OCI-M2 (cell line): ENCODE measurements at regions not wholly inside any gene's neighbourhood (a gene's known extent, or its start where the extent isn't known, plus 50 kb on each side); places are given as distances from the start of the nearest gene placed in this dataset.

Source experiments
- DNase-seq: peaks from one replicate; lab custom pipeline; 2025; ENCODE audit not compliant: unreplicated experiment; lab: John Stamatoyannopoulos, UW

DNA sequence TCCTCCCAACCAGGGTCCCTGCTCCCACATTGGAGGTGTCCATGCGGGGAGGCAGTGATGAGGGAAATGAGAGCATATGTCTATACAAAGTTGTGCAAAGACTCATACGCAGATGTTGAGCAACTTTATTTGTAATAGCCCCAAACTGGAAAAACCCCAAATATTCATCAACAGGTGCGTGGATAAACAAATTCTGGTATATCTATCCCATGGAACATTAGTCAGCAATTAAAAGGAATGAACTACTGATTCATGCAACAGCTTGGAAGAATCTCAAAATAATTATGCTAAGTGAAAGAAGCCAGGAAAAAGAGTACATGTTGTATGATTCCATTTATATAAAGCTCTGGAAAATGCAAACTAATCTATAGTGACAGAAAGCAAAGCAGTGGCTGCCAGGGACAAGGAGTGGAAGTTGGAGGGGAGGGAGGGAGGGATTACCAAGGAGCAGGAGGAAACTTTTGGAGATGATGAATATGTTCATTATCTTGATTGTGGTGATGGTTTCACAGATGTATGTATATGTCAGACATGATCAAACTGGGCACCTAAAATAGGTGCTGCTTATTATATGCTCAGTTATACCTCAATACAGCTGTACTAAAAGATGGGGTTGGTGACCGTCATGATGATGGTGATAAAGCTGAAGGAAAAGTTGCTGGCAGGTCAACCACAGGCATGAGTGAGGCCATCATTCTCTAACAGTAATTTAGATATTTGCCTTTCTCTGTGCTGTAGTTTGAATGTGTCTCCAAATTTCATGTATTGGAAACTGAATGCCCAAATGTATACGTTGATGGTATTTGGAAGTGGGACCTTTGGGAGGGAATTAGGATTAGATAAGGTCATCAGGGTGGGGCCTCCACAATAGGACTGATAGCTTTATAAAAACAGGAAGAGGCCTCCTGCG lies 270.9 kb downstream of the CYP26B1 start:
- DNase-seq: no peak

GRCh38 chr2:71872466-71873051 lies 275.1 kb downstream of the CYP26B1 start:
- DNase-seq: no peak

DNA sequence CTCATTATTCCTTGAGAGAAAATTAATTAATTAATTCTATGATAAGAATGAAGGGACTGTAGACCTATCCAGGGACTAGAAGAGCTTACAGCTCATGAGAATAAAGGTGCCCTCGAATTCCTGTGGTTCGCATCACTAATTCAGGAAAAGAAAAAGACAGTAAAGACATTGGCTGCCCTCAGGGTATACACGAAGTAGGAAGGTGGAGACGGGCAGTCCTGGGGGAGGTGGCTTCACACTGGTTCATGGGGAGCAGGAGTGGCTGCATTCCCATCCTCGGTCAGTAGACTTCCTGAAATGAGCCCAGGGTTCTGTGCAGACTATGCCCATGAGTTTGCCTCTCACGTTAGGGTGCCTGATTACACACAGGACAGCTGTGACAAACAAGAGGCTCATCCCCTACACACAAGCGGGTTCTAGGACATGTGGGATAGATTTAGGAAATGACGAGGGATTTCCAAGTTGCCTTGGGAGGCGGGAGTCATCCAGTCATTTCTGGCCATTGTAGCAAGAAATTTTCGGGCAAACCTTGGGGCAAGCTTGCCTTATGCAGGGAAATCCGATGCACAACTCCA lies 282.2 kb downstream of the CYP26B1 start:
- no peak for DNase-seq

GRCh38 chr2:71864085-71864484 lies 283.6 kb downstream of the CYP26B1 start:
- no peak for DNase-seq

DNA sequence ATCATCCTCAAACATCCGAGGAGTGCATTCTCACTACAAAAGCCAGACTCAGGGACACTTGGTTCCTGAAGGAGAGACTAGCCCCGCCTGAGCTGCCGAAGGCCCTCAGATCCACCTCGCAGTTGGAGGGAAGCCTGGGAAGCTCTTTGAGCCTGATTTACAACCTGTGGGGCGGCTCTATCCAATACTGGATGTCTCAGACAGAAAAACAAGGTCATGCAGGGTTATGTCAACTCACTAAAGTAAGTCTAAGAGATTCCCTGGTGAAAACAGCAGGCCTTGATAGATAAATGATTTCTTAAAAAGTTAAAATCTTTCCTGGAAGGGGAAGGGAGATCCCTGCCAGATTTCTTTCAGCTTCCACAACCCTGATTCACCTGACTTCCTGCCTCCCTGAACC lies 284.3 kb downstream of the CYP26B1 start:
- DNase-seq: no peak

DNA sequence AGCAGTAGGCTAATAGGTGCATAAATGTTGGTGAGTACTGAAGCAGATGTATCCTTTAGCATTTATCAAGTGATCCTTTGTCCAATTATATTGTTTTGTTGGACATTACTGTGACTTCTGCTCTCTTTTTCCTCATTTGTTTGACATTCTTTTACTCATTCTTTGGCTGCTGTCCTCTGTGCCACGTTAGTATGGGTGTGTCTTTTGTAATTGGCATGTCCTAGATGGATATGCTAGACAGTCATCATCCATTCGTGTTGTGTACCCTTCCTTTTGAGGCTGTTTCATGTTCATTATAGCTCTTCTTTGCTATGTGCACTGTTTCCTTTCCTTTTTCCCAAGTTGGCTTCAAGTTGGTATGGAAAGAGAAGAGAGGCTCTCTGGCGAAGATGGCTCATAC lies 284.7 kb downstream of the CYP26B1 start:
- DNase-seq: no peak

DNA sequence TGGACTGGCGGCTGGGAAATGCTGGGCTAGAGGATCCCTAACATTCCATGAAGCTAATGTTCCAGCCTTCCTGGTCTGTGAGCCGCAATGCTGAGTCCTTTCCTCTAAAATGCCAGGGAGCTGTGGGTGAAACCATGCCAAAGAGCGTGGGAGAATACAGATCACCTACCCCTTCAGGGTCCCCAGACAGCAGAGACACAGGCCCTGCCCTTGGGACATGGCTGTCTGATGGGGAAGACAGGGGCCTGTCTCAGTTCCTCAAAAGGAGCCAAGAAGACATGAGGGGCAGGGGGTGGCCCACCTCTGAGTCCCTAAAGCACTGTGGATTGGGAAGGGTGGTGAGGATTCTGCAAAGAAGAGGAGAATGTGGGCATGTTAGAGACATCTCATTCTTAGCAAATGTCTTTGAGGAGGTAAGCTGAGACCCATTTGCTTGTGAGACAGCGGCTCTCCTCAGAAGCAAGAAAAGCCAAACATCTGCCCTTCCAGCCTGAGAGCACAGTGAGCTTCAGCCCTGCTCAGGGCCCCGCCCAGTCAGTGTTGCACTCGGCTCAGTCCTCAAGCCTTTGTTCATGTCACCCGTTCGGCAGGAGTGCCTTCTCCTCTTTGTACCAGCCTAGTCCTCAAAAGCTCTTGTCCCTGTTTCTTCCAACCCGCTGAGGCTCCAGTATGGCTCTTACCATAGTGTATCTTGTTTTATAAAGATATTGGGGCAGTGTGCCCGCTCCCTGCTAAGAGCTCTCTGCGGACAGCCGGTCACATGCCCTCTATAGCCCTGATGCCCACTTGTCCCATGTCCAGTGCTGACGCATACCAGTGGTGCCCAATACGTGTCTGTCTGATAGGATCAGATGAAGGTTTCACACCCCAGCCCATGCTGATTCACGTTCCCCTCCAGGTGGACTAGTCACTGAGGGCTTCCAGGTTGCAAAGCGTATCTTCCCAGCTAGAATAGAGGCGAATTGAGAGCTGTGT lies 286.2 kb downstream of the CYP26B1 start:
- no peak for DNase-seq

- DNase-seq: no peak
These were observed 287.2 kb downstream of the CYP26B1 start for GRCh38 chr2:71860381-71860926.

DNA sequence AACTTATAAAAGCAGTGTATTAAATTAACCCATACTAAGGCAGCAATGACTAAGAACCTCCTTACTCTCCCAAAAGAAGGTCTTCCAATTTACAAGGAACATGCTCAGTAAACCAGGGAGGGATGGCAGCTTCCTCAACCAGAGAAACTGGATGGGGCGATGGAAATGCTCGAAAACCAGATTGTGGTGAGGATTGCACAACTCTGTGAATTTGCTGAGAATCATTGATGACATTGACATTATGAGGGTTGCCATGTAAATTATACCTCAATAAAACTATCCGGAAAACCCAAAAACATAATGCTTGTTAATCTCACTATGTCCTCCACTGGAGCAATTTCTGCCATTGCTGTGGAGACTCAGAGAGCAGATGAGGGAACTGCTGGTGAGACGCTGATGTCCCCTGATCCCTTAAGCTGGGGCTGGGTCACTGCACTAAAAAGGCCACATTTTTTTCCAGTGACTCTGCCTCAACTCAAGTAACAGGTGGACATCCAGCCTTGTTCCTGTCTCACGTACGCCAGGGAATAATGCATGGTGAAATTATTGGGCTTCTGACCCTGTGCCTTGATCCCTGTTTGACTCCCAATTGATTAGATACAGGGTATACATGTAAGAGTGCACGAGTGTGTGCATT lies 288.3 kb downstream of the CYP26B1 start:
- no peak for DNase-seq

GRCh38 chr2:71858071-71858470 lies 289.6 kb downstream of the CYP26B1 start:
- DNase-seq: no peak

DNA sequence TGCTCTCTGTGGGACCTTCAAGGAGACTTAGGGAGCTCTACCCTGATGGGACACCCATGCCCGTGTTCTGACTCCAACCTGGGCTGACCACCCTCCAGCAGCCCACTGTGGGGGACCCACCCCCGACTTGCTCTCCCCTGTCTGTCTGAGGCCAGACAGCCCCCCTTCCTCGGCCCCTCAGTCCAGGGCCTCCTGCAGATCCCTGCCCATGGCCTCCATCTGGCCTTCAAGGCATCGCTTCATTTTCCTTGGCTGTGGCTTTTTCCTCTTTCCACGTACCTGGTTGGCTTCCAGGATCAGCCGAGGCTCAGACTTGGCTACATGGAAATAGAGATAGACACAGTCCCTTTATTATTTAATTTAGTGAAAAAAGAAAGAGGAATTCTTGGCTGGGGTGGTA lies 290.0 kb downstream of the CYP26B1 start:
- DNase-seq: no peak

DNA sequence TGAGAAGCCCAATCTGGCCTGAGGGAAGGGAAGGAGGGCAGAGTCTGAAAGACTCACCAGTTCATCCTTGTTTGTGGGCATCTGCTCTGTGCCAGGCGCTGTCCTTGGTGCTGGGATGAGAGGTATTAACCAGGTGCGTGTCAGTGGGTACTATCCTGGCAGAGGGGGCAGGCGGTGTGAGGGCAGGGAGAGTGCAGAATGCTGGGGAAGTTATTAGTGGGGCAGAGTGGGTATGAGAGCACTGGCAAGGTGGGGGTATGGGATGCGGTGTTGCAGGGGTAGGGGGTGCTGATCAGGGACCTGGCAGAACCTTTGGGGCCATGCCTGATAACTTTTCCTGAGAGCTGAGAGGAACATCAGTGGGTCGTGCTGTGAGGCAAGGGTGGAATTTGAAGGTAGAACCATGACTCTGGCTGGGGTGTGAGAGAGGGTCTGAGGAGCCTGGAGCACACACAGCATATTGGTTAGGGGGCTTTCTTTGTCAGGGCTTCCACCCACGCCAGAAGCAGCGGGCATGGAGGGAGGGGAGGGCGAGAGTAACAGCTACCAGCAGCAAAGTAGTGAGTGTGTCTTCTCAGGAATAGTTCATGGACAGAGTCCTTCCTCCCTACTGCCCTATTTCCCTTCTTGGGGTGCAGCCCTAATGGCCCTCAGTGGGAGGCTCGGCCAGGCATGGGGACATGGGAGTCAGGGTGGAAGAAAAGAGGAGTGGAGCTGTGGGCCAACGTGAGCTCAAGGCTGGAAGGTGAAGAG lies 290.7 kb downstream of the CYP26B1 start:
- DNase-seq: no peak

DNA sequence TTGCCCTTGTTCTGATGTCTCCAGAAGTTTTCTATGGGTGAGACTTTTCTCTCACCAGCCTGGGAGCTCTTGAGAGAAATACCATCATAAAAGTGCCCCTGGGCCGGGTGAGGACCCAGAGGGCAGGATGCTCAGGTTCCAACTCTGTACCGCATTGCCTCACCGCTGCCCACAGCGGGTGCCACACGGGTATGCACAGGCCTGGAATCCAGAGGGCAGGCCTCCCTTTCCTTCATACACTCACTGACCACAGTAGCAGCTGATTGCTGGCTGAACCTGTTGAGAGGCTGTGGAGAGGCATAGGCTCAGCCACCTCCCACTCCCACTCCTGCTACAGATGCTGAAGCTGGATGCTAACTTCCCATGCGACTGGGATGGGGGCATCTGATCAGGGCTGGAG lies 293.8 kb downstream of the CYP26B1 start:
- no peak for DNase-seq

GRCh38 chr2:71852141-71852711 lies 295.4 kb downstream of the CYP26B1 start:
- DNase-seq: no peak

- DNase-seq: no peak
These were observed 296.4 kb downstream of the CYP26B1 start for GRCh38 chr2:71851094-71851750.

GRCh38 chr2:71850306-71850801 lies 297.3 kb downstream of the CYP26B1 start:
- no peak for DNase-seq

DNA sequence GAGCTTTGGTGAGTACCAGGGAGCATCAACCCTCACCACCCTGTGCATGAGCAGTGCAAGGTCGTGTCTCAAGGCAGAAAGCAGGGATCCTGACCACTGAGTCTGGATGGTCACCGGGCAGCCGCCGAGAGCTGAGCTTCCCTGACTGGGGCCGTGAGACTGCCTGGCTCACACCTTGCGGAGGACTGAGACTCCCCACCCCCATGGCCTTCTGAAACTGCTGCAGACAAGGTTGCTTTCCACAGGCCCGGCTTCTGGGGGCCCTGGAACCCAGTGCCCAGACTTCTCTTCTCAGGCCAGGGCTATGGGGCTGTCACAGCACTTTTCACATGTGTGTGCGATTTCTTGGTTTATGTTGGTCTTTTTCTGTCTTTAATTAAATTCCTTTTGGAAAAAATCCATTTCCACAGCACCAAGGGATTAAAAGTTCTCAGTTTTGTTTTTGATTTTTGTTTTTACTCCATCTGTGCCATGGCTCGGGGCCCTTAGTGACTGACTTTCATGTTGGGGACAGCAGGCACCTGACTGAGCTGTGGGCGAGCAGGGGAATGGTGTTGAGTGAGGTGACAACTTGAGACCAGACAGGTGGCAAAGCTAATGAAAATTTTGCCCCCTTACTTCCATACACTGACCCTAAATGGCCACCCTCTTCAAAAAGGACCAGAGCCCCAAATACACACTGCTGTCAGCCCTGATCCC lies 297.9 kb downstream of the CYP26B1 start:
- DNase-seq: no peak

DNA sequence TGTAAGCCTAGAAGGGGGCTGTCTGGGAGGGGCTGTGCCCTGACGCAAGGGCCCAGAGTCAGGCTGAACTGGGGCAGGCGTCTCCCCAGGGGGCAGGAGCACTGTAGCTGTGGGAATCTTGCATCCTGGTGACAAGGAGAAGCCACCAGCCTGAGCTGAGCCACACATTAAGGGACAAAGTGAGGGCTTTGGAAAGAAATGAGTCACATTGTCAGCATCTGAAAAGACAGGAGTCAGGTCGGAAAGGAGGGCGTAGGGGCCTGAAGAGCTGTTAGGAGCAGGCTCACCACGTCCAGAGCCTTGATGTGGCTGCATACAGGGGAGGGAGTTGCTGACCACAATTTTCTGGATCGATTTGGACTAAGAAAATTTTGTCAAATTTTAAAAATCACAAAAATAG lies 298.6 kb downstream of the CYP26B1 start:
- DNase-seq: no peak
